Adrenal gland (tissue), 5 donors: ENCODE measurements at regions not wholly inside any gene's neighbourhood (a gene's known extent, or its start where the extent isn't known, plus 50 kb on each side); places are given as distances from the start of the nearest gene placed in this dataset.

Source experiments
- POLR2A ChIP-seq, 2 donors: fragments of 450-650 bp; IDR thresholded peaks; one replicate each; pipeline ENCODE4 v1.6.1; 2017; ENCODE audit warnings: antibody characterized with exemption in 2 of 2, mild to moderate bottlenecking in 2 of 2, moderate library complexity in 1 of 2
- TF ChIP-seq, protein P1 (sequence below), 6 experiments: fragments of 450-650 bp in 4 of 6; fragments of 200-600 bp in 2 of 6; sonication (generic) in 1 of 6; IDR thresholded peaks; 1 replicate in 5 of 6; 2 replicates in 1 of 6; pipeline versions ENCODE4 v1.5.1 to v1.8.0; 2016 to 2021; ENCODE audit warnings: antibody characterized with exemption in 6 of 6, mild to moderate bottlenecking in 2 of 6, moderate library complexity in 1 of 6
- donor health status: DM: no; HTN: no; CAD: no.

DNA sequence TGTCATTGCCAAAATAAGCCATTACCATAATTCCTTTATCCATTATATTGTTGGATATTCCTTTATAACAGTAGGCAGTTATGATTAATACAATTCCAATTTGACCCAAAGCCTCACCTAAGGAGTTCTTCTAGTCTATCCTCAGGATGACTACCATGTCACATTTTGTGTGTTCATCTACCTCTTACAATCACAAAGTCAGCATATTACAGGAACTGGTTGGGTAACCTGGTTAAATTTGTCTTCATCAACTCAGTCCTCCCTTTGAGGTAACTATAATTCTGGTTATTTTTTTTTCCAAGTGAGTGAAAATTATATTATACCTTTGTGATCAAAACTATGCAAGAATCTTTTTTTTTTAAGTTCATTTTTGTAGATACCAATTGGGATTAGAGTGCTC, 540.5 kb downstream of the BTBD3 start:
- TF ChIP-seq, protein P1, sequence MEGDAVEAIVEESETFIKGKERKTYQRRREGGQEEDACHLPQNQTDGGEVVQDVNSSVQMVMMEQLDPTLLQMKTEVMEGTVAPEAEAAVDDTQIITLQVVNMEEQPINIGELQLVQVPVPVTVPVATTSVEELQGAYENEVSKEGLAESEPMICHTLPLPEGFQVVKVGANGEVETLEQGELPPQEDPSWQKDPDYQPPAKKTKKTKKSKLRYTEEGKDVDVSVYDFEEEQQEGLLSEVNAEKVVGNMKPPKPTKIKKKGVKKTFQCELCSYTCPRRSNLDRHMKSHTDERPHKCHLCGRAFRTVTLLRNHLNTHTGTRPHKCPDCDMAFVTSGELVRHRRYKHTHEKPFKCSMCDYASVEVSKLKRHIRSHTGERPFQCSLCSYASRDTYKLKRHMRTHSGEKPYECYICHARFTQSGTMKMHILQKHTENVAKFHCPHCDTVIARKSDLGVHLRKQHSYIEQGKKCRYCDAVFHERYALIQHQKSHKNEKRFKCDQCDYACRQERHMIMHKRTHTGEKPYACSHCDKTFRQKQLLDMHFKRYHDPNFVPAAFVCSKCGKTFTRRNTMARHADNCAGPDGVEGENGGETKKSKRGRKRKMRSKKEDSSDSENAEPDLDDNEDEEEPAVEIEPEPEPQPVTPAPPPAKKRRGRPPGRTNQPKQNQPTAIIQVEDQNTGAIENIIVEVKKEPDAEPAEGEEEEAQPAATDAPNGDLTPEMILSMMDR (IDR thresholded peaks at IDR 0.05): no peak
- TF ChIP-seq POLR2A (IDR thresholded peaks at IDR 0.05): no peak
